GM19452 (cell line): ENCODE measurements at regions not wholly inside any gene's neighbourhood (a gene's known extent, or its start where the extent isn't known, plus 50 kb on each side); places are given as distances from the start of the nearest gene placed in this dataset.
A peak's percentile ranks its signal among the peaks of the same experiment; 100 is the strongest.
"Not testable (repeated sequence)": the region's sequence is repeated elsewhere in the genome, so short reads cannot be mapped to it uniquely, and the experiment has no call there.

ENCODE experiments used
- ATAC-seq: cut with Tn5 transposase; IDR thresholded peaks from one replicate; pipeline ENCODE4 v1.9.1; 2021; ENCODE audit not compliant: unreplicated experiment

- no peak for ATAC-seq
Observed at GRCh38 chr11:10973416-10973815, 115.6 kb upstream of the ZBED5 start.

- no peak for ATAC-seq
Observed at GRCh38 chr11:10970926-10971325, 113.1 kb upstream of the ZBED5 start.

DNA sequence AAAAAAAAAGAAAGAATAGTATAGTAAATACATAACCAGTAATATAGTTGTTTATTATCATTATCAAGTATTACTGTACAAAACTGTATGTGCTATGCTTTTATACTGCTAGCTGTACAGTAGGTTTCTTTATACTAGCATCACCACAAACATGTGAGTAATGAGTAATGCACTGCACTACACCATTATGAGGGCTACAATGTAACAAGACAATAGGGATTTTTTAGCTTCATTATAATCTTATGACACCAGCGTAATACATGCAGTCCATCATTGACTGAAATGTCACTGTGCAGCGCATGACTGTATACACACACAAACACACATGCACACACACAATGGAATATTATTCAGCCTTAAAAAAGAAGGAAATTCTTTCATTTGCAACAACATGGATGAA is 111.5 kb upstream of the ZBED5 start:
- ATAC-seq: no peak

DNA sequence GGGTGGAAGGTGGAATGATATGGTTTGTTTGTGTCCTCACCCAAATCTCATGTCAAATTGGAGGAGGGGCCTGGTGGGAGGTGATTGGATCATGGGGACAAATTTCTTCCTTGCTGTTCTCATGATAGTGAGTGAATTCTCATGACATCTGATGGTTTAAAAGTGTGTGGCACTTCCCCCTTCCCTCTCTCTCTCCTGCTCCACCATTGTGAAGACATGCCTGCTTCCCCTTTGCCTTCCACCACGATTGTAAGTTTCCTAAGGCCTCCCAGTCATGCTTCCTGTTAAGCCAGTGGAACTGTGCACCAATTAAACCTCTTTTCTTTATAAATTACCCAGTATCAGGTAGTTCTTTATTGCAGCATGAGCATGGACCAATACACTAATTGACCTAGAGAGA is 99.0 kb upstream of the ZBED5 start:
- ATAC-seq: not testable (repeated sequence)

DNA sequence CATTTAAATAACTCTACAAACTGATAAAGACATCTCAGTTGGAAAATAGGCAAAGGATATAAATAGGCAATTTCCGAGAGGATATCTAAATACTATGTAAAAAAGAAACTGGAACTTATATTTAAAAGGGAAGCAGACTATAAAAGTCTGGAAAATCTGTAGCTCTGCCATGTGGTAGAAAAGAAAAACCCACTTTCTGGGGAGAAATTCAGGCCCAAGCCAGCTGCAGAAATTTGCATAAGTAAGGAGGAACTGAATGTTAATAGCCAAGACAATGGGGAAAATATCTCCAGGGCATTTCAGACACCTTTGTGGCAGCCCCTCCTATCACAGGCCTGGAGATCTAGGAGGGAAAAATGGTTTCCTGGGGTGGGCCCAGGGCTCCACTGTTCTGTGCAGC is 97.8 kb upstream of the ZBED5 start:
- no peak for ATAC-seq

DNA sequence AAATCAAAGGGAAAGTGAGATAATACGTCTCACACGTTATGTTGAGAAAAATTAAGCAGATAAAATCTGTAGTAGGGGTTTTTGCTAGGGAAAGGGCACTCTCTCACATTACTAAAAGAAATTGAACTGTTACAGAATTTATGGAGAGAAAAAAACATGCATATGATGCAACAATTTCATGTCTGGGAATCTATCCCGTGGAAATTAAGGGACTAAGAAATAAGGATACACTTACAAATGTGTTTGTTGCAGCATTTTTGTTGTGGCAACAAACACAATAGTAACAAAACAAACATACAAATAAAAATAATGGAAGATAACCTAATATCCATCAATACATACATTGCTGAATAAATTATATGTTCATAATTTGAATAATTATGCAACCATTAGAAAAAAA is 96.3 kb upstream of the ZBED5 start:
- ATAC-seq: no peak

GRCh38 chr11:10952872-10953271 is 95.0 kb upstream of the ZBED5 start:
- ATAC-seq: no peak

DNA sequence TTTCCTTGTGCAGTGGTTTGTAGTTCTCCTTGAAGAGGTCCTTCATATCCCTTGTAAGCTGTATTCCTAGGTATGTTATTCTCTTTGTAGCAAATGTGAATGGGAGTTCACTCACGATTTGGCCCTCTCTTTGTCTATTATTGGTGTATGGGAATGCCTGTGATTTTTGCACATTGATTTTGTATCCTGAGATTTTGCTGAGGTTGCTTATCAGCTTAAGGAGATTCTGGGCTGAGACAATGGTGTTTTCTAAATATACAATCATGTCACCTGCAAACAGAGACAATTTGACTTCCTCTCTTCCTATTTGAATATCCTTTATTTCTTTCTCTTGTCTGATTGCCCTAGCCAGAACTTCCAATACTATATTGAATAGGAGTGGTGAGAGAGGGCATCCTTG is 90.1 kb upstream of the ZBED5 start:
- ATAC-seq: not testable (repeated sequence)

DNA sequence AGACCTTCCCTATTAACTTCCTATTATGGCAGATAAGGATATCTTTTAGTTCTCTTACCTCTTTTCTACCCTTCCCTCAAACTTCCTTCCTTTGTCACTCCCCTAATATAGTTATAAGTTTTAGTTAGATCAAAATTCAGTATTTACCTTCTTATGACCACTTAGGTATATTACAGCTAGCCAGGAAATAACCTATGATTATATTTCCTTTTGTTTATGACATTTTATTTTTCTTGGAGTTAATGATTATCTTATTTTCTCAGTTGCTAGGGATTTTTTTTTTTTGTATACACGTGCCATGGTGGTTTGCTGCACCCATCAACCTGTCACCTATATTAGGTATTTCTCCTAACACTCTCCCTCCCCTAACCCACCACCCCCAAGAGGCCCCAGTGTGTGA is 88.2 kb upstream of the ZBED5 start:
- ATAC-seq: no peak

GRCh38 chr11:10945196-10945595 is 87.3 kb upstream of the ZBED5 start:
- ATAC-seq: no peak

DNA sequence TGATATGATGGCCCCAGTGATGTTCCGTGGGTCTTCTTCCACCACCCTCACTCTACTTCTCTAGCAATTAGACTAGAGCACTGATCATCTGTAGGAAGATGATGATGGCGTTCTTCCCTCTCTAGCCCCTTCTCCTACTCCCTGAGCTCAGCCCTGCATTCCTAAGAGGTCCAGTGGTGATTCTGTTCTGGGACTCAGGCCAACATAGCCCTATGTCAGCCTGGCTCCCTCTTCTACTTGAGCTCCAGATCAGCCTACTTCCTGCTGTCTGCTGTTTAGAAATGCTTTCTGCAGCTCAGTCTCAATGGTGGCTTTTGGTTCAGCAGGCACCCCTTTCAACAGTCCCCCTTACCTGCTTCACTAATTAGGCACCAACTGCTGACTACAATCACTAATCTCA is 86.1 kb upstream of the ZBED5 start:
- ATAC-seq: no peak

DNA sequence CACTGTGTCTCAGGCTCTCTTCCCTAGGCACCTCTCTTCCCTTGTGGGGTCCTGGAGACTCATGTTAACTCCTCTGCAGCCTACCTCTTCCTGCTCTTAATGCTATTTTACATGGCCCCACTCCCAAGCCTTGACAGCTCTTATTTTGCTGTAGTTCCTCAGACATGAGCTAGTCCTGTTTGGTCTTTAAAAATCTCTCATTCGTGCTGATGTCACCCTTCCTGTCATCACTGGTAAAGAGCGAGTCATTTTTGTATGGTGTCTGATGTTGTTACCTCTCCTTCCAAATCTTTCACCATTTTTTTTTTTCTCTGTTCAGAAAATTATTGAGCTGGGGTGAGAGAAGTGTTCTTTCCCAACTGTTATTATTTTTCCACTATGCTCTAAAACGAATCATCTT is 84.8 kb upstream of the ZBED5 start:
- no peak for ATAC-seq

GRCh38 chr11:10941871-10942270 is 84.0 kb upstream of the ZBED5 start:
- ATAC-seq: no peak

- ATAC-seq: no peak
Observed at GRCh38 chr11:10941414-10941813, 83.6 kb upstream of the ZBED5 start.

- no peak for ATAC-seq
Observed at GRCh38 chr11:10938650-10939387, 81.0 kb upstream of the ZBED5 start.

DNA sequence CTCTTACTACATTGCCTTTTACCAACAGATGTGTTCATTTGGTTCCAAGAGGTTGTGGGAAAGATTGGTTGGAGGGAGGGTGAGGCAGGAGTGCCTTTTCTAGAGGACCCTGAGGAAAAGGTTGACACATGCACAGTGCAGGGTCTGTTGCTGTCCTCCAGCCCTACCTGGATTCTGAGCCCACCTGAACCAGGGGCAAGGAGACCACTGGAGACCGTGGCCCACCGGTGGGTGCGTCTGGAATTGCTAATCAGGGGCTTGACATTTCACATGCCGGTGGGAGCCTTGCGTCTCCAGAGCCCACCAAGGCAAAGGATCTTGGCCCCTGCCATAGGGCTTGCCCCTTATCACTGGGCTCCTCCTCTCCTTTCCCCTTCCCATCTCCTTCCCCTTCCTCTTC is 80.4 kb upstream of the ZBED5 start:
- no peak for ATAC-seq

GRCh38 chr11:10937385-10937771 is 79.5 kb upstream of the ZBED5 start:
- no peak for ATAC-seq

DNA sequence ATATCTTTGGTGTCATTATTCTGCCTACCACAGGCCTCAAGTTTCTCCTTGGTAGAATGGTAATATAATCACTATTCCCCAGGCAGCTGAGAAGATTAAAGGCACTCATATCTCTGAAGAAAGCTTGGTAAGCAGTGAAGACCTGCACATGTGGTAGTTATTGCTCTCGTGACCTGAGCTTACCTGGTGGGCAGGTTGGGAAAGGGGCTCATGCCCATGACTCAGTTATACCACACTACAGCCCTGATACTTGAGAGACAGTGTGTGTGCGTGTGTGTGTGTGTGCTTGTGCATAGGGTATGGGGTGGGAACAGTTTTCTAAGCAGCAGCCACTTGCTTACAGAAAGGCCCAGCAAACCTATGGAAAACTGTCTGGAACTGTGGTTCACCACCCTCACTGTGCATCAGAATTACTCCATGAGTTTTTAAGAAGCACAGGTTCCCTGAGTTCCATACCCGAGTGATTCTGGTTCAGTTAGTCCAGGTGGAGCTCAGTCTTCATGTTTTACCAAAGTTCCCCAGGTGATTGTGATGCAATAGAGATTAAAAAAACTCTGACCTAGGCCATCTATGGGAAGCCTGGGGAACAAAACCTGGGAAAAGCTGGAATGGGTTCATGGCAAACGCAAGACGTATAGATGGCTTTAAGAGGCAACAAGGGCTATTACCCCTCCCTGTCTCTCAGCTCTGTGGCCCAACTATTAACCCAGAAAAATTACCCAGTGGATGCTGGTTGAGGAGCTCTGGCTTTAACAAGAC is 79.0 kb upstream of the ZBED5 start:
- no peak for ATAC-seq

DNA sequence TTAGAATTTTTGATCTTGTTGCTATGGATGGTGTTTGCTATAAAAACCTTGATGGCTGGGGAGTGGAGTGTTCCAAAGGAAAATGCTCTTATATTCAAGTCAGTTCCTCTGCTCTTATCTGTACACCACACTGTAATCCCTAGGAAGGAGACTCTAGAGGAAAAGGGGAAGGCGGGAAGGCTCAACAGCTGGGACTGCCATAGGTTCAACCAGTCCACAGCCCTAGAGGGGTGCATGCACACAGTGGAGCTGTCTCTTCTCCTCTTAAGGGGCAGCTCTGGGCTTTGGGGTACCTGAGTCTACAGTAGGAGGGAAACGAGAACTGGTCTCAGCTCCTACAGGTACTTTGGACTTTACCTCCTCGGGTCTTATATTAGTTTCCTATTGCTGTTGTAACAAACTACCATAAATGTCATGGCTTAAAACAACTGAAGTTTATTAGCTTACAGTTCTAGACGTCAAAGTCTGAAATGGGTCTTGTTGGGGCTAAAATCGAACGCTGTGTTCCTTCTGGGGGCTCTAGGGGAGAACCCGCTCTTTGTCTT is 77.2 kb upstream of the ZBED5 start:
- ATAC-seq: no peak

GRCh38 chr11:10934293-10934860 is 76.5 kb upstream of the ZBED5 start:
- no peak for ATAC-seq

DNA sequence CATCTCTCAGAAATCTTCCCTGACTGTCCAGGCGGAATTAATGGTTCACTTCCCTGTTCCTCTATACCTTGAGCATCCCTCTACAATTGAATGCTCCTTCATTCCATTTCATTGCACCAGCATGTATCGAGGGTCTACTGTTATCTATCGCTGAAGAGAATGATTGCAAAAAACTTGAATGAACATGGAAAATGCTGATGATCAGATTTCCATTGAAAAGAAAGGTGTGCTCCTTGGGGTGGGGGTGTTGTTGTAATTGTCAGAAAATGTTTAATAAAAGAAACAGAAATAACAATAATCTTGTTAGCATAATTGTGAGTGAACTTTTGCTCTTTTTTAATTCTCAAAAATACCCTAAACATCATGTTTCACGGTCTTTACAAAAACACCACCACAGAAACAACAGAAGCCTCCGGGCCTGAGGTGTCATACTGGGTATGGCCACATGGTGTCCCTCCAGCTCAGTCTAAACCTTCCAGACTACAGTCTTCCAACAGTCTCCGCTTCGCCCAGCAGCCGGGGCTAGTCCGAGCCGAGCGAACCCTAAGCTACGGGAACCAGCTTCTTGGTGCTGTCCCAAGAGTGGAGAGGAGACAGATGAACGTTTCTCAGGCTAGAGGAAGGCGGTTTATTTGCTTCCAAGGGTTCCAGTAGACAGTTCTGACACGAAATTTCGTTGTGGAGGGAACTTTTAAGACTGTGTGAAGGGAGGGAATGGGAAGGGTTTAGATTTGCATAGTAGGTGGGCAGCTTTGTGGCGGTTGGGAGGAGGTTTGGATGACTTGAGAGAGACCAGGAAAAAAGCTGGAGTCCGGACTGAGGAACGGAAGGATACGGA is 75.8 kb upstream of the ZBED5 start:
- ATAC-seq: peak; percentile 68
